Vagina (tissue), 2 donors: ENCODE measurements at regions not wholly inside any gene's neighbourhood (a gene's known extent, or its start where the extent isn't known, plus 50 kb on each side); places are given as distances from the start of the nearest gene placed in this dataset.

Source experiments
- POLR2A ChIP-seq, 2 donors: fragments of 450-650 bp; IDR thresholded peaks; one replicate each; pipeline ENCODE4 v1.6.1; 2017; ENCODE audit warnings: antibody characterized with exemption in 2 of 2, mild to moderate bottlenecking in 2 of 2, moderate library complexity in 2 of 2
- TF ChIP-seq, protein P1 (sequence below), 3 experiments: fragments of 450-650 bp in 2 of 3; fragments of 200-600 bp in 1 of 3; sonication (generic) in 1 of 3; IDR thresholded peaks; one replicate each; pipeline ENCODE4 v1.5.1; 2017 to 2019; ENCODE audit warnings: antibody characterized with exemption in 3 of 3, mild to moderate bottlenecking in 2 of 3, moderate library complexity in 2 of 3

DNA sequence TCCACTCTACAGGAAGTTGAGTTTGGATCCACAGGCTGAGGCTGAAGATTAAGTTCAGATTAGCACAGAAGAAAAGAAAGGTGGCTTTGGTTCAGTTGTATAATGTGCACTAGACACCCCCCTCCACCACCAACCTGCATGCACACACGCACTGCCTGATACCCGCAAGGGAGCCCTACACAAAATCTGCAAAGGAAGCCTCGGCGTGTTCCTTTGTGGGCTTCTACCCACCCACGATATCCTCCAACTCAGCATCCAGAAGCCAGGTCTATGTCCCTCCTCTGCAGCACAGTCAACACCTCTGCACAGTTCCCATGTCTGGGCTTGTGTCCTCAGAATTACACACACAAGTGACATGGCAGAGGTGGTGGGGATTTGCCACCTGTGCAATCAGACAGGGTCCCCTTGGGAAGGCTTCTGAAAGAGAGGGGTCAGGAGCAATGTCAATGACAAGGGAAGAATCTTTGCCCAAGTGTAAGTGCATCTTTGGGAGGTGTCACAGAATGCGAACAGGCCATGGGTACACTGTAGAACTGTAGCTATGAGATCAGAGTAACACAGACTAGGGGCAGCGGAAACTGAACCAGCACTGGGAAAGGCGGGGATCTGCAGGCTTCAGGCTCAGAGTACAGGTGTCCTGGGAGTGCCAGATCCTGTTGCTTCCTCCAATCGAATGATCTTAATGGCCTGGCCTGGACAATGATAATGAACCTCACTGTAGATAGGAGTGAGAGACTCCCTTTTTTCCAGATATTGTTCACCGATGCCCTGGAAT, 148.6 kb upstream of the ETV3 start:
- TF ChIP-seq, protein P1, sequence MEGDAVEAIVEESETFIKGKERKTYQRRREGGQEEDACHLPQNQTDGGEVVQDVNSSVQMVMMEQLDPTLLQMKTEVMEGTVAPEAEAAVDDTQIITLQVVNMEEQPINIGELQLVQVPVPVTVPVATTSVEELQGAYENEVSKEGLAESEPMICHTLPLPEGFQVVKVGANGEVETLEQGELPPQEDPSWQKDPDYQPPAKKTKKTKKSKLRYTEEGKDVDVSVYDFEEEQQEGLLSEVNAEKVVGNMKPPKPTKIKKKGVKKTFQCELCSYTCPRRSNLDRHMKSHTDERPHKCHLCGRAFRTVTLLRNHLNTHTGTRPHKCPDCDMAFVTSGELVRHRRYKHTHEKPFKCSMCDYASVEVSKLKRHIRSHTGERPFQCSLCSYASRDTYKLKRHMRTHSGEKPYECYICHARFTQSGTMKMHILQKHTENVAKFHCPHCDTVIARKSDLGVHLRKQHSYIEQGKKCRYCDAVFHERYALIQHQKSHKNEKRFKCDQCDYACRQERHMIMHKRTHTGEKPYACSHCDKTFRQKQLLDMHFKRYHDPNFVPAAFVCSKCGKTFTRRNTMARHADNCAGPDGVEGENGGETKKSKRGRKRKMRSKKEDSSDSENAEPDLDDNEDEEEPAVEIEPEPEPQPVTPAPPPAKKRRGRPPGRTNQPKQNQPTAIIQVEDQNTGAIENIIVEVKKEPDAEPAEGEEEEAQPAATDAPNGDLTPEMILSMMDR (IDR thresholded peaks at IDR 0.05) = no peak
- no peak for TF ChIP-seq POLR2A (IDR thresholded peaks at IDR 0.05)
